ENCODE measurements at regions not wholly inside any gene's neighbourhood (a gene's known extent, or its start where the extent isn't known, plus 50 kb on each side); places are given as distances from the start of the nearest gene placed in this dataset.
"Not testable (repeated sequence)": the region's sequence is repeated elsewhere in the genome, so short reads cannot be mapped to it uniquely, and the experiment has no call there.

- intact Hi-C loops (cut with DNase I, micrococcal nuclease); ATAC-seq; DNase-seq: not testable (repeated sequence)
Observed at GRCh38 chr1:120542365-120542764, 127.5 kb downstream of the NBPF8 start.

DNA sequence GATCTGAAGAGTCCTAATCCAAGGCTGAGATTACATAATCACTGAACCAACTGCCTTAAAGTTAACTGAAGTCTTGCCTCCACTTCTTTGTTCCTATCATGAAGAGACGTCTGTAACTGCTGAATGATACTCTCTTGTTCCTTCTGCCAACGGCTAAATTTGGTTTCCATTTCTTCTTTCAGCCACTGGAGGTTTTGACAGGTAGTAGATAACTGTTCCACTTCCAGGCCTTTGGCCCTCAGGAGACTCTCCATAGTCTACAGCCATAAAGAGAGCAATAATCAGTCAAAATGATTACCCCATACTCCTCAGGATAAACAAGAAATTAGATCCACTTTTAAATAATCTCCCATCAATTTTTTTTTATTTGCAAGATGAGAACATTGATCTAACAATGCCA lies 128.1 kb downstream of the NBPF8 start:
- intact Hi-C loops (cut with DNase I, micrococcal nuclease); ATAC-seq: not testable (repeated sequence)

GRCh38 chr1:120544434-120544833 lies 129.6 kb downstream of the NBPF8 start:
- intact Hi-C loops (cut with DNase I, micrococcal nuclease) = not testable (repeated sequence)
- DNase-seq = peak; percentile 60 to 82
- ATAC-seq = peak; percentile 54

More for the DNA sequence above, 128.1 kb downstream of the NBPF8 start:
- not testable (repeated sequence) for DNase-seq

GRCh38 chr1:120550335-120550734 lies 135.5 kb downstream of the NBPF8 start:
- DNase-seq; ATAC-seq; intact Hi-C loops (cut with DNase I, micrococcal nuclease): not testable (repeated sequence)

DNA sequence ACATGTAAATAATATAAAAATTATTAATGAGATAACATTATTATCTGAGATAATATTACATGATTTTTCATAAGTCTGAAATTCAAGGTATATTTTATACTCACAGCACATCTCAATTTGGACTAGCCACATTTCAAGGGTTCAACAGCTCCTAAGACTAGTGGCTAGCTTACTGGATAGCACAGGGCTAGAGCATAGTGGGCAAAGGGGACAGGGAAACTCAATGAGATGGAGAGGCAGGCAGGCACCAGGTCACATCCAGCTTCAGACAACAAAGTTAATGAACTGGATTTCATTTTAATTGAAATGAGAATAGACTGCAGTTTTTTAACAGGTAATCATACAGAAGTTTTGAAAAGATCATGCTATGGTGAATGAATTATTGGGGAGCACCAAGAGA lies 137.4 kb downstream of the NBPF8 start:
- ATAC-seq; DNase-seq; intact Hi-C loops (cut with DNase I, micrococcal nuclease): not testable (repeated sequence)

DNA sequence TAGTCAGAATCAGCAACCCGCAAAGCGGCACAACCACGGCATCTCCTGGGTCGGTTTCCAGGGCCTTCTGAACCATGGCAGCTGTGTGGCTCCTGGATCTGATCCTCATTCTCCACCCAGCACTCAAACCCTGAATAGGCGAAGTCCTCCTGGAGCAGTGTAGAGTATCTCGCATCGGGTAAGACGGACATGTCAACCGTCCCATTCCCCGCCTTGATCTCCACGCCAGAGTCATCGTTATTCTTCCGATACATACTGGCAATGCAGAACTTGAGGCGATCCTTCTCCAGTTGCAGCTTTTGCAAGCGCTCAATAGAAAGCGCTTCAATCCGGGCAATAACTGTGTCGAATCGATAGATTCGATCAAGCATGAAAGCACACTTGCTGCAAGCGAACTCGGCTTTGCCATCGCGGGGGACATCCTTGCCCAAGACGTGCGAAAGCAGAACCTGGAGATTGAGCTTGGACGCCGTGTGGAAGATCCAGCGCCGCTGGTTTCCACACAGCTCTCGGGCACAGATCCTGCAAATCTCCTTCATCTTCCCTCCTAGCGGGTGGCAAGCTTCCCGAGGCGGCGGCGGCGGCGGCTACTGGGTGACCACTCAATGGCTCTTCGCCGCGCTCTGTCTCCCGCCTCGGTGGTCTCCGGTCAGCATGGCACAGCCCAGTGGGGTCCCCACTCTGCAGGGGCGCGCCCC lies 142.9 kb downstream of the NBPF8 start:
- intact Hi-C loops (cut with DNase I, micrococcal nuclease); DNase-seq: not testable (repeated sequence)
- peak; percentile 11 for ATAC-seq

- DNase-seq (peak; percentile 73 to 76), ATAC-seq (peak; percentile 90)
- intact Hi-C loops (cut with DNase I, micrococcal nuclease) = not testable (repeated sequence)
Observed at GRCh38 chr1:120558303-120559060, 143.6 kb downstream of the NBPF8 start.

- DNase-seq; ATAC-seq; intact Hi-C loops (cut with DNase I, micrococcal nuclease): not testable (repeated sequence)
Observed at GRCh38 chr1:120561767-120562166, 146.9 kb downstream of the NBPF8 start.

DNA sequence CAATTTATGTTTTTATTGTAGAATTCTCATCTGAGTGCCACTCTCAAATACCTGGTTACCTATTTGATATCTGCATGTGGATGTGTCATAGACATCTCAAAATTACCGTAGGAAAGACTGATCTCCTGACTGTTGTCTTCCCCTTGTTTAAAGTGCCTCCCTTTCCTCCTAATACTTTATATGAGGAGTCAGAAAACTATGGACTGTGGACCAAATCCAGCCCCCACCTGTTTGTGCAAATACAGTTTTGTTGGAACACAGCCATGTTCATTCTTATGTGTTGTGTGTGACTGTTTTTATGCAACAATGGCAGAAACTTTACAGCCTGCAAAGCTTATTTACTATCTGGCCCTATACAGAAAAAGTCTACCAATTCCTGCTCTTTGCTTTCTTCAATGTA lies 150.6 kb downstream of the NBPF8 start:
- DNase-seq; intact Hi-C loops (cut with DNase I, micrococcal nuclease): not testable (repeated sequence)
- ATAC-seq = peak; percentile 90

GRCh38 chr1:120567620-120568019 lies 152.8 kb downstream of the NBPF8 start:
- DNase-seq; ATAC-seq; intact Hi-C loops (cut with DNase I, micrococcal nuclease): not testable (repeated sequence)

DNA sequence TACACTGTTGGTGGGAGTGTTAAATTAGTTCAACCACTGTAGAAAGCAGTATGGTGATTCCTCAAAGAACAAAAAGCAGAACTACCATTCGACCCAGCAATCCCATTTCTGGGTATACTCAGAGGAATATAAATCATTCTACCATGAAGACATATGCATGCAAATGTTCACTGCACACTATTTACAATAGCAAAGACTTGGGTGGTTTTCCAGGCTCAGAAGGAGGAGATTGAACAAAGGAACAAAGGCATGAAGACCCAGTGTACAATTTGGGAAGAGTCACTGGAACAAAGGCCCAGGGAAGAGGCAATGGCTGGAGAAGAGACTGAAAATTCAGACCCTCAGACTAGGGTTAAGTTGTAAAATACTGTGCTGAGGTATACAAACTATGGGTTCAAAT lies 148.5 kb upstream of the NBPF26 start:
- intact Hi-C loops (cut with DNase I, micrococcal nuclease); DNase-seq: not testable (repeated sequence)

GRCh38 chr1:120582135-120582534 lies 141.6 kb upstream of the NBPF26 start:
- intact Hi-C loops (cut with DNase I, micrococcal nuclease); DNase-seq: not testable (repeated sequence)

More for the DNA sequence above, 148.5 kb upstream of the NBPF26 start:
- ATAC-seq = not testable (repeated sequence)

DNA sequence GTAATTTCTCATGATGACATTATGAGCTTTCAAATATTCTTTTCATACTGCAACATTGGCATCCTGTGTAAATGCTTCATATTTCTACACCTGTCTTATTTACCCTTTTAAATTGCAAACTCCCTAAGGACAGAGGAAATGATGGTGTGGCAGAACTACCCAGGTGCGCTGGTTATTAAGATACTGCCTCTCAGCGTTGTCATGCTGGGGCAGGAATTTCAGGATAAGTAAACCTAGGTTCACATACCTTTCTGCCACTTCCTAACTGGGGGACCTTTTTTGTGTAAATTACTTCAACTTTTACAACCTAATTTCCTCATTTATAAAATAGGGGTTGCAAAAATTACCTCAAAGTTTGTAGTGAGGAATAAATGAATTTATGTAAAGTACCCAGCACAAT lies 137.7 kb upstream of the NBPF26 start:
- intact Hi-C loops (cut with DNase I, micrococcal nuclease); DNase-seq; ATAC-seq: not testable (repeated sequence)

More at GRCh38 chr1:120582135-120582534, 141.6 kb upstream of the NBPF26 start:
- ATAC-seq = not testable (repeated sequence)

GRCh38 chr1:120588811-120589210 lies 134.9 kb upstream of the NBPF26 start:
- intact Hi-C loops (cut with DNase I, micrococcal nuclease); DNase-seq; ATAC-seq: not testable (repeated sequence)

DNA sequence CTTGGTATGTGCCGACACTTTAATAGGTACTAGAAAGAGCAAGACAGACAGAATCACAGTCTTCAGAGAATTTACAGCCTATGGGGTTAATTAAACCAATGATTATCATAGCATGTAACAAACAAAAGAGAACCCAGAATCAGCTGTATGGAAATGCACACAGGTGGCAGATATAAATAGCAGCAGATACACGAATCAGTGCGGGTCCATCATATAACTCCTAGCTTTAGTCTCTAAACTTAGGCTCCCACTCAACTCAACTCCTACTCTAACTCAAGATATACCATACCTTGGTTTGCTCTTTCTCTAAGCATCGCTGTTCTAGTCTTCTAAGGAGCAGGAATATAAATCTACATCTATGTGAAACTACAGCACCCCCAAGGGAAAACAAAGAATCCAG lies 132.0 kb upstream of the NBPF26 start:
- DNase-seq; ATAC-seq; intact Hi-C loops (cut with DNase I, micrococcal nuclease): not testable (repeated sequence)

DNA sequence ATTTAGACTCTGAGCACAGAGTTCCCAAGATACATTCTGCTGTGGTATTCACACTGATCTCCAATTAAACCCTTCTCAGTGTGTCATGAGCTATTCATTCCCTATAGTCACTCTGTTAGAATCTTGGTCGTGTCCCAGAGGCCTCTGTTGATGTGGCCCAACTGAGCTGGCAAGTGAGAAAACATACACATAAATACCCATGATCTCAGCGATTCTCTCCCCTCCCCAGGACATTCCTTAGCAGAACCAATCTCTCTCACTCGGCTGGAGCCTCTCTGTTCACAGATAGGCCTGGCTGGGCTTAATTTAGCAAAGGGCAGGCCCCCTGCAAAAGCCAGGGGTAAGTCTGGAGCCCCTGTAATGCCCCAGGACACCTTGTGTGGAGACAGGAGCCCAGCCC lies 130.8 kb upstream of the NBPF26 start:
- DNase-seq; intact Hi-C loops (cut with DNase I, micrococcal nuclease); ATAC-seq: not testable (repeated sequence)

GRCh38 chr1:120593648-120594047 lies 130.1 kb upstream of the NBPF26 start:
- intact Hi-C loops (cut with DNase I, micrococcal nuclease) = not testable (repeated sequence)

DNA sequence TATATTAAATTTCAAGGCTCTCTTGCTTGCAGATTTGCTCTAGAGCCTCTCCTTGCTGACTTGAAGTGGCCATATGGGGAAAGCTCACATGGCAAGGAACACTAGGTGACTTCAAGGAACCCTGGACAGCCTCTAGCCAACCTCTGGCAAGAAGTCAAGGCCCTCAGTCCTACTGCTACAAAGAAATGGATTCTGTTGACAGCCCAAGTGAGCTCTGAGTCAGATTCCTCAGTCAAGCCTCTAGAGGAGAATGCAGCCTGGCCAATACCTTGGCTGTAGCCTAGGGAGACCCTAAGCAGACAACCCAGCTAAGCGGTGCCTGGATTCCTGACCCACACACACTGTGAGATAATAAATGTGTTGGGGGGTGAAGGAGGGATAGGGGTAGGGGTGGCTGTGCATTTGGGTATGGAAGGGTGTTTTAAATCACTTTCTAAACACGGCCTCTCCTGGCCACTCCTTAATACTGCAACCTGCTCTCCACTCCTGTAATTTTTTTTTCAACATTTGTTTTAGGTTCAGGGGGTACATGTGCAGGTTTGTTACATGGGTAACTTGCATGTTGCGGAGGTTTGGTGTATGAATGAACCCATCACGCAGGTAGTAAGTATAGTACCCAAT lies 125.3 kb upstream of the NBPF26 start:
- DNase-seq; intact Hi-C loops (cut with DNase I, micrococcal nuclease): not testable (repeated sequence)
- peak; percentile 24 for ATAC-seq

More at GRCh38 chr1:120593648-120594047, 130.1 kb upstream of the NBPF26 start:
- ATAC-seq, DNase-seq: not testable (repeated sequence)

GRCh38 chr1:120599511-120599910 lies 124.2 kb upstream of the NBPF26 start:
- DNase-seq; ATAC-seq; intact Hi-C loops (cut with DNase I, micrococcal nuclease): not testable (repeated sequence)

Data from left colon (tissue), 2 donors.